Mucosa of descending colon (tissue), 3 donors: ENCODE measurements at regions not wholly inside any gene's neighbourhood (a gene's known extent, or its start where the extent isn't known, plus 50 kb on each side); places are given as distances from the start of the nearest gene placed in this dataset.

Experiments
- ATAC-seq: fragments of 200-7000 bp; cut with Tn5 transposase; one replicate; pipeline ENCODE4 v1.9.1; 2020; ENCODE audit warnings: mild to moderate bottlenecking, moderate library complexity
- DNase-seq, 3 donors: peaks; one replicate each; pipeline ENCODE4 v3.0.0-alpha.2; 2020
- H3K36me3 ChIP-seq: fragments of 200-600 bp; one replicate; pipeline ENCODE4 v1.8.0; 2021; ENCODE audit warnings: low read depth, mild to moderate bottlenecking
- H3K4me1 ChIP-seq: fragments of 200-600 bp; one replicate; pipeline ENCODE4 v1.8.0; 2021; ENCODE audit warnings: low read depth, mild to moderate bottlenecking
- H3K4me3 ChIP-seq: fragments of 200-600 bp; one replicate; pipeline ENCODE4 v1.8.0; 2021; ENCODE audit warnings: mild to moderate bottlenecking
- H3K9me3 ChIP-seq: fragments of 200-600 bp; one replicate; pipeline ENCODE4 v1.8.0; 2021; ENCODE audit warnings: mild to moderate bottlenecking
- intact Hi-C, 2 donors: fragments of 100-400 bp; cut with DNase I in 1 of 2; cut with micrococcal nuclease in 1 of 2; formaldehyde crosslinking; loops; one replicate each; pipeline versions ENCODE4 v1.11.0 to v1.11.1; 2022; cut with DNase I, micrococcal nuclease
- TF ChIP-seq, protein P1 (sequence below): fragments of 200-600 bp; IDR thresholded peaks from one replicate; pipeline ENCODE4 v1.8.0; 2022; ENCODE audit warnings: antibody characterized with exemption, mild to moderate bottlenecking
- donor health status: DM: no; HTN: no; CAD: no; lungs with moderate emphysema.
- donor health status: DM: no; HTN: no; CAD: no.
- donor health status: DM: no; HTN: yes; CAD: no.

DNA sequence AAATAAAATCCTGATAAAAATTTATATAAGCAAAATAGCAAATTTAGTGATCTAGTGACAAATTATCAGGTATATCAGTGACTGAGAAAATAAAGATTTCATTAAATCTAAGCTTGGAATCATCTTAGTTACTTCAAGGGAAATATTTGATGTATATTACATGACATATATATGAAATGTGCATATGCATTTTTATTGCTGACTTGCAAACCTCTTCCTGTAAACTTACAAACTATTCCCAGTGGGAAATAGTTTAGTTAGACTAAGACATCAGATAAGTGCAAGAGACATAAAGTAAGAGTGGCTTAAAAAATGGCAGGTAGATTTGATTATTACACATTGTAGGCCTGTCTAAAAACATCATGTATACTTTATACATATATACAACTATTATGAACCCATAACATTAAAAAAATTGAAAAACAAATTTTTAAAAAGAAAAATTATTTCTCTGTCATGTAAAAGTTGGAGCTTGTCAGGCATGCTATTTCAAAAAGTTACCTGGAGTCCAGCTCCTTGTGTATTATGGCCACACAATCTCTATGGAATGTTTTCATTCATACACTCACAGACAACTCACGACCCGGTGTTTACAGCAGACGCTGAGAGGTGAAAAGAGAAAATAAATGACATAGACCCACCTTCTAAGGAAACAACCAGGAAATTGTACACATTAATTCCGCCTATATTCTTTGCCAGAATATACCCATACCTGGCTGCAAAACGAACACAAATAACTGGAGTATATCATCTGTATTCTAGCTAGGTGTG lies 724.5 kb downstream of the SLITRK6 start:
- TF ChIP-seq, protein P1, sequence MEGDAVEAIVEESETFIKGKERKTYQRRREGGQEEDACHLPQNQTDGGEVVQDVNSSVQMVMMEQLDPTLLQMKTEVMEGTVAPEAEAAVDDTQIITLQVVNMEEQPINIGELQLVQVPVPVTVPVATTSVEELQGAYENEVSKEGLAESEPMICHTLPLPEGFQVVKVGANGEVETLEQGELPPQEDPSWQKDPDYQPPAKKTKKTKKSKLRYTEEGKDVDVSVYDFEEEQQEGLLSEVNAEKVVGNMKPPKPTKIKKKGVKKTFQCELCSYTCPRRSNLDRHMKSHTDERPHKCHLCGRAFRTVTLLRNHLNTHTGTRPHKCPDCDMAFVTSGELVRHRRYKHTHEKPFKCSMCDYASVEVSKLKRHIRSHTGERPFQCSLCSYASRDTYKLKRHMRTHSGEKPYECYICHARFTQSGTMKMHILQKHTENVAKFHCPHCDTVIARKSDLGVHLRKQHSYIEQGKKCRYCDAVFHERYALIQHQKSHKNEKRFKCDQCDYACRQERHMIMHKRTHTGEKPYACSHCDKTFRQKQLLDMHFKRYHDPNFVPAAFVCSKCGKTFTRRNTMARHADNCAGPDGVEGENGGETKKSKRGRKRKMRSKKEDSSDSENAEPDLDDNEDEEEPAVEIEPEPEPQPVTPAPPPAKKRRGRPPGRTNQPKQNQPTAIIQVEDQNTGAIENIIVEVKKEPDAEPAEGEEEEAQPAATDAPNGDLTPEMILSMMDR, result no peak
- Histone ChIP-seq H3K9me3 (no peaks in the 10 kb centered on the region), H3K4me1 (no peaks in the 10 kb centered on the region), H3K4me3 (no peak overlapping the region), H3K36me3 (no peaks in the 10 kb centered on the region)
- ATAC-seq (no peak), DNase-seq (no peak)
- intact Hi-C loops, result no loop called here

DNA sequence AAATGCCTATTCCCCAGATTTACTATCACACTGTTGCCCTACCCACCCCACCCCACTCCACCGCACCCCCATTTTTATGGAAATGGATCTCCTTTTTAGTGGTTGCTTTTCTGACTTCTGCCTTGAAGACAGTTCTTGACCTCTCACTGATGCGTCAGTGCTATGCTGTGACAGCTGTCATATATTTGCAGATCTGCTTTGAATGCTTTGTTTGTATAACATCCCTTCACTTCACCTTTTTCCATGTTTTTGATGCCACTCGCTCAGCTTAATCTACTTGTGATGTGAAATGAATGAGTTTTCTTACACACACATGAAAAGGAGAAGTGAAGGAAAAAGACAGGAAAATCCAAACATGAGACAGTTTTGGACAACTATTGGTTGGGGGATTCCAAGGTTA lies 731.0 kb downstream of the SLITRK6 start:
- H3K36me3 ChIP-seq, result no peaks in the 10 kb centered on the region
- intact Hi-C loops, result no loop called here
- H3K4me3 ChIP-seq, result no peak overlapping the region
- H3K9me3 ChIP-seq, result no peaks in the 10 kb centered on the region
- TF ChIP-seq, protein P1, result no peak
- no peak for DNase-seq
- no peak for ATAC-seq
- no peaks in the 10 kb centered on the region for H3K4me1 ChIP-seq

DNA sequence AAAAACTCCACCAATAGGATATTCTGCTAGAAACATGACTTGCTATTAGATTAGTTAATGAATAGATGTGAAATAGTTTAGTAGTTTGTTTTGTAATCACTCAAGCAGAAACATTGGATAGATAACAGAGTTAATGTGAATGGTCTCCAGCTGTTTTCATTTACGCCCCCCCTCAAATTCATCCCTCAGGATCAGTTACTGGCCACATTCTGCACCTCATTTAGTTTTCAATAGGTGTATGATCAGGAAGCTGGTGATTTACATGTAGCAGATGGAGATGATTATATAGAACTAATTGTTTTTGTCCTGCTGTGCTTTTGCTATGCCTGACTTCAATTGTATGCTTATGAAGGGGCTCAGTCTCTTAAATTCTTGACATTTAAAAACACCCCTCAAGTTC lies 759.0 kb downstream of the SLITRK6 start:
- H3K36me3 ChIP-seq, result no peaks in the 10 kb centered on the region
- no peak overlapping the region for H3K4me3 ChIP-seq
- no peaks in the 10 kb centered on the region for H3K9me3 ChIP-seq
- TF ChIP-seq, protein P1, result no peak
- no peaks in the 10 kb centered on the region for H3K4me1 ChIP-seq
- ATAC-seq, result no peak
- intact Hi-C loops, result no loop called here
- no peak for DNase-seq

DNA sequence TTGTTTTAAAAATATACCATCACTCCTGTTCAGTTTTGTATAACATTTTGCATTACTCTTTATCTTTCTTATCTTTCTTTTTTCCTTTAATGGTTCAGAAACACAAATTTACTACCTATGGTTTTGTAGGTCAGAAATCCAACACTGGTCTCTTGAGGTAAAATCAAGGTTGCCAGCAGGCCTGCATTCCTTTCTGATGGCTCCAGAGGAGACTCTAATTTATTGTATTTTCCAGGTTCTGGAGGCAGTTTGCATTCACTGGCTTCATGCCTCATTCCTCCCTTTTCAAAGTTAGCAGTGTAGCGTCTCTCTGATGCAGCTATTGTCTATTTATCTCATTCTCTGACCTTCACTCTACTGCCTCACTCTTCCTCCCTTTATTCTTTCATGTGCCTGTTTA lies 767.4 kb downstream of the SLITRK6 start:
- H3K9me3 ChIP-seq, result peaks cover 6% of the 10 kb centered on the region
- H3K4me1 ChIP-seq, result no peaks in the 10 kb centered on the region
- no peak overlapping the region for H3K4me3 ChIP-seq
- intact Hi-C loops, result no loop called here
- ATAC-seq (no peak), DNase-seq (no peak)
- H3K36me3 ChIP-seq, result no peaks in the 10 kb centered on the region
- TF ChIP-seq, protein P1, result no peak

DNA sequence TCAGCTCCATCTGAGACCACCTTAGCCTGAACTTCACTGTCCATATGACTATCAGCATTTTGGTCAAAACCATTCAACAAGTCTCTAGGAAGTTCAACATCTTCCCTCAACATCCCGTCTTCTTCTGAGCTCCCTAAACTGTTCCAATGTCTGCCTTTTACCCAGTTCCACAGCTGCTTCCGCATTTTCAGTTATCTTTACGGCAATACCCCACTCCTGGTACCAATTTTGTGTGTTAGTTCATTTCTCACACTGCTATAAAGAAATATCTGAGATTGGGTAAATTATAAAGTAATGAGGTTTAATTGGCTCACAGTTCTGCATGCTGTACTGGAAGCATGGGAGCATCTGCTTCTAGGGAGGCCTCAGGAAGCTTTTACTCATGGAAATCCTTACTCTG lies 771.2 kb downstream of the SLITRK6 start:
- H3K4me3 ChIP-seq, result no peak overlapping the region
- TF ChIP-seq, protein P1, result no peak
- intact Hi-C loops, result no loop called here

More for the DNA sequence above, 771.2 kb downstream of the SLITRK6 start:
- DNase-seq (no peak), ATAC-seq (no peak)
- Histone ChIP-seq H3K4me1 (no peaks in the 10 kb centered on the region), H3K9me3 (peaks cover 11% of the 10 kb centered on the region), H3K36me3 (no peaks in the 10 kb centered on the region)
